Neutrophil (primary cell): ENCODE measurements at regions not wholly inside any gene's neighbourhood (a gene's known extent, or its start where the extent isn't known, plus 50 kb on each side); places are given as distances from the start of the nearest gene placed in this dataset.

Experiments used
- H3K27ac ChIP-seq: fragments of 200-600 bp; sonication (generic); 2 replicates; pipeline ENCODE4 v1.5.1; 2016; ENCODE audit warnings: mild to moderate bottlenecking, moderate library complexity
- H3K27me3 ChIP-seq: fragments of 200-600 bp; sonication (generic); 2 replicates; pipeline ENCODE4 v1.6.0; 2016; ENCODE audit warnings: mild to moderate bottlenecking
- H3K36me3 ChIP-seq: fragments of 200-600 bp; sonication (generic); 2 replicates; pipeline ENCODE4 v1.5.1; 2017
- H3K4me1 ChIP-seq, 2 experiments: fragments of 200-600 bp in 1 of 2; sonication (generic) in 1 of 2; 1 replicate in 1 of 2; 2 replicates in 1 of 2; pipeline versions ENCODE4 v1.5.1 to v1.6.1; 2013 to 2016; ENCODE audit warnings: low read depth in 1 of 2, low read length in 1 of 2, mild to moderate bottlenecking in 1 of 2, moderate library complexity in 1 of 2; ENCODE audit not compliant: control insufficient read depth in 1 of 2, insufficient read depth in 1 of 2
- H3K4me3 ChIP-seq, 2 experiments: fragments of 200-600 bp in 1 of 2; sonication (generic) in 1 of 2; 1 replicate in 1 of 2; 2 replicates in 1 of 2; pipeline ENCODE4 v1.5.1; 2013 to 2016; ENCODE audit warnings: low read depth in 1 of 2, low read length in 1 of 2, mild to moderate bottlenecking in 1 of 2, moderate library complexity in 1 of 2
- H3K9me3 ChIP-seq: fragments of 200-600 bp; sonication (generic); 2 replicates; pipeline ENCODE4 v1.5.1; 2016
- CTCF ChIP-seq: fragments of 200-600 bp; sonication (generic); IDR thresholded peaks from 2 replicates; pipeline ENCODE4 v1.5.1; 2016; ENCODE audit warnings: antibody characterized with exemption

DNA sequence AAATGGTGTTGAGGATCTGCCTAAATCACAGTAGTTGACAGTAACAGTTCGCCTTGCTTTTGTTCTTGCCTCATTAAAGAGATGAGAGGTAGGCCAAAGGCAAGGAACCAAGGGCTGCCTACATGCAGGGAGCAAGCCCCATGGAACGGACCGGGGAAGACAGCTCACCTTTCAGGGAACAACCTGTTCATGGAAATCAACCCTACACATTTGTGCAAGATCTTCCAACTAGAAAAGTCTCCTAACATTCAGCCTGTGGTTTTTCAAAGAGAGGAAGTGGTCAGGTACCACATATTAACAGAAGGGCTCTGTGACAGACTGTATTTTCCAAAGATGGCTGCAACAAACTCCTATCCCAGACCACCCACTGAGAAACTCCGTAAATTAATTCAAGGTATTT is 1031.8 kb upstream of the NR2F2 start:
- Histone ChIP-seq H3K4me1 (no peaks in the 10 kb centered on the region), H3K4me3 (no peak overlapping the region), H3K27ac (no peak overlapping the region), H3K9me3 (no peaks in the 10 kb centered on the region), H3K27me3 (peaks cover 4% of the 10 kb centered on the region), H3K36me3 (no peaks in the 10 kb centered on the region)
- no peak for TF ChIP-seq CTCF

DNA sequence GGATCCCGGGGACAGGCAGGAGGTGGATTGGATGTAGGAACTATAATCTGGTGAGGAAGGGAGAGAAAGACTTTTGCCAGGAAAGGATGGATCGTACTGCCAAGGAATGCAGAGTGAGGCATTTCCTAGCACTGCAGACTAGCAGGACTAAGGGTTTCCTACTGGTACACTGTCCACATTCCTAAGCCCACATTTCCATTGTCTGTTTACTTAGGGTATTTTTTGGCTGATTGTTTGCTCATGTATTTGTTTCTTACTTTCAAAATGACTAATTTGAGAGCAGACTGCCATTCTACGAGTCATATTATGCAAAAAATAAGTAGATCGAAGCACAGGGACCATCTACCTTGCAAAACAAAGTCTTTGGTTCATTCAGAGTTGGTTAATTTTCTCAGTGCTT is 1029.5 kb upstream of the NR2F2 start:
- Histone ChIP-seq H3K9me3 (no peaks in the 10 kb centered on the region), H3K4me1 (no peaks in the 10 kb centered on the region)
- no peak for TF ChIP-seq CTCF

GRCh38 chr15:95302206-95302605 is 1028.3 kb upstream of the NR2F2 start:
- no peaks in the 10 kb centered on the region for H3K4me1 ChIP-seq
- H3K36me3 ChIP-seq: no peaks in the 10 kb centered on the region
- peaks cover 10% of the 10 kb centered on the region for H3K27me3 ChIP-seq
- H3K9me3 ChIP-seq: no peaks in the 10 kb centered on the region
- H3K27ac ChIP-seq: no peak overlapping the region
- no peak for TF ChIP-seq CTCF
- no peak overlapping the region for H3K4me3 ChIP-seq

More for the DNA sequence above, 1029.5 kb upstream of the NR2F2 start:
- Histone ChIP-seq H3K4me3 (no peak overlapping the region), H3K27ac (no peak overlapping the region), H3K27me3 (peaks cover 10% of the 10 kb centered on the region), H3K36me3 (no peaks in the 10 kb centered on the region)

GRCh38 chr15:95302809-95303208 is 1027.7 kb upstream of the NR2F2 start:
- Histone ChIP-seq H3K9me3 (no peaks in the 10 kb centered on the region), H3K27me3 (peaks cover 10% of the 10 kb centered on the region), H3K27ac (no peak overlapping the region), H3K36me3 (no peaks in the 10 kb centered on the region), H3K4me3 (no peak overlapping the region), H3K4me1 (no peaks in the 10 kb centered on the region)
- no peak for TF ChIP-seq CTCF

DNA sequence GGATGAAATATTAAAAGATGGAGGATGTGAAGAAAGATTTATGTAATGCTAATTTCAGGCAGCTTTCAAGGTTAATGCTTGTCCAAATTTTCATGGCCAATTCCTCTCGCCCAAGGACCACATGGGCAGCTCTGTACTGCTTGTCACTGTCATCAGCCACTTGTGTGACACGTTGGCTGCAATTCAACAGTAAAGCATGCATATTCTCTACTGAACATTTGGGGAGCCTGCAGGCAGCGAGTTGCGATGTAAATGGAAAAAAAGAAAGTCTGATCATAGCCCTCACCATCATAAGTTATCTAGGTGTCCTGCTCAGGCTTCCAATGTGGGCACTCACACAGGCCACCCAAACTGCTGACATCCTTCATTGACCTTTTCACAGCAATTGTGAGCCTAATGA is 1026.8 kb upstream of the NR2F2 start:
- H3K4me3 ChIP-seq: no peak overlapping the region
- no peak for TF ChIP-seq CTCF
- no peak overlapping the region for H3K27ac ChIP-seq

More for the DNA sequence above, 1026.8 kb upstream of the NR2F2 start:
- no peaks in the 10 kb centered on the region for H3K9me3 ChIP-seq
- H3K36me3 ChIP-seq: no peaks in the 10 kb centered on the region
- H3K4me1 ChIP-seq: no peaks in the 10 kb centered on the region
- peaks cover 10% of the 10 kb centered on the region for H3K27me3 ChIP-seq
